ENCODE measurements at regions not wholly inside any gene's neighbourhood (a gene's known extent, or its start where the extent isn't known, plus 50 kb on each side); places are given as distances from the start of the nearest gene placed in this dataset.

DNA sequence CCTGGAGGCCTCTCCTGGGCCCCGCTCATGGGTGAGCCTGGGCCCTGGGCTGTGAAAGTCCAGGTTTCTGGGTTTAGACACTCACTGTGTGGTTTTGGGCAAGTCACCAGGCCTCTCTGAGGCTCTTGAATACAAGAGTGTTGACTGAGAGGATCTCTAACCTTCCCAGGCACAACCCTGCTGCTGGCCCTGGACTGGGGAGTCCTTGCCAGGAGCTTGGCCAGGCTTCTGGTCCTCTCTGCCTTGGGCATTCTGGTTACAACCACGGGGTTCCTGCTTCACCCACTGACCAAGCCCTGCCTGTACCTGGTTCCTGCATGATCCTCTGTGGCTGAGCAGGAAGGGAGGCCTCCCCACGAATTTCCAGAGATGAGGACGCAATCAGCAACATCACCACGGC lies 63.6 kb upstream of the COL13A1 start:
- no peak for DNase-seq (ENCODE audit: low spot score)
- TF ChIP-seq, protein P1, sequence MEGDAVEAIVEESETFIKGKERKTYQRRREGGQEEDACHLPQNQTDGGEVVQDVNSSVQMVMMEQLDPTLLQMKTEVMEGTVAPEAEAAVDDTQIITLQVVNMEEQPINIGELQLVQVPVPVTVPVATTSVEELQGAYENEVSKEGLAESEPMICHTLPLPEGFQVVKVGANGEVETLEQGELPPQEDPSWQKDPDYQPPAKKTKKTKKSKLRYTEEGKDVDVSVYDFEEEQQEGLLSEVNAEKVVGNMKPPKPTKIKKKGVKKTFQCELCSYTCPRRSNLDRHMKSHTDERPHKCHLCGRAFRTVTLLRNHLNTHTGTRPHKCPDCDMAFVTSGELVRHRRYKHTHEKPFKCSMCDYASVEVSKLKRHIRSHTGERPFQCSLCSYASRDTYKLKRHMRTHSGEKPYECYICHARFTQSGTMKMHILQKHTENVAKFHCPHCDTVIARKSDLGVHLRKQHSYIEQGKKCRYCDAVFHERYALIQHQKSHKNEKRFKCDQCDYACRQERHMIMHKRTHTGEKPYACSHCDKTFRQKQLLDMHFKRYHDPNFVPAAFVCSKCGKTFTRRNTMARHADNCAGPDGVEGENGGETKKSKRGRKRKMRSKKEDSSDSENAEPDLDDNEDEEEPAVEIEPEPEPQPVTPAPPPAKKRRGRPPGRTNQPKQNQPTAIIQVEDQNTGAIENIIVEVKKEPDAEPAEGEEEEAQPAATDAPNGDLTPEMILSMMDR (IDR thresholded peaks at IDR 0.05; ENCODE audit: extremely low read depth, insufficient read depth, missing control alignments), result no peak
- in situ Hi-C loops (cut with MboI; ENCODE audit: low pct_unique_long_range_greater_than_20kb, low sequenced_read_pairs, unreplicated experiment), result no loop called here

DNA sequence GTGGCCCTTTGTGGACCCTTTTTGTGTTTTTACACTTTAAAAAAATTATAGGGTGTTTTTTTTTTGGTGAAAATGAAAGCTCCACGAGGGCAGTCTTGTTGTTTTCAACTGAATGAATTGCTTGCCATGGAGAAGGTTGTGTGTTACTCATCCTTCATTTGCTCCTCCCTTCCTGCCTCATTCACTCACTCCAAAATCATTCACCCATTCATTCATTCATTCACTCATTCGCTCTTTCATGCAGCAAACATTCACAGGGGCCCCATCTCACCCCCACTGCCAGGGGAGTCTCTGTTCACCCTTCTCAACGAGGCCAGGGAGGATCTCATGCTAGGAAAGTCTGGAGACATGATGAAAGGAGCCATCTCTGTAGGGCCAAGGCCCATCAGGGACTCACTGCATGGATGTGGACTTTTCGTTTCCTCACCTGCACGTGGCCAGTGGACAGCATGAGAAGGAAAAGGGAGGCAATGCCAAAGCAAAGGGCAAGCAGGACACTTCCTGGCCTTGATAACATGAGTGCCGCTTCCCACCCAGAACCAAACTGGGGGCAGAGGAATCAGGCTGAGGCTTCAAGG lies 62.8 kb upstream of the COL13A1 start:
- in situ Hi-C loops (cut with MboI; ENCODE audit: low pct_unique_long_range_greater_than_20kb, low sequenced_read_pairs, unreplicated experiment), result no loop called here
- TF ChIP-seq, protein P1 (IDR thresholded peaks at IDR 0.05; ENCODE audit: extremely low read depth, insufficient read depth, missing control alignments), result no peak
- no peak for DNase-seq (ENCODE audit: low spot score)

DNA sequence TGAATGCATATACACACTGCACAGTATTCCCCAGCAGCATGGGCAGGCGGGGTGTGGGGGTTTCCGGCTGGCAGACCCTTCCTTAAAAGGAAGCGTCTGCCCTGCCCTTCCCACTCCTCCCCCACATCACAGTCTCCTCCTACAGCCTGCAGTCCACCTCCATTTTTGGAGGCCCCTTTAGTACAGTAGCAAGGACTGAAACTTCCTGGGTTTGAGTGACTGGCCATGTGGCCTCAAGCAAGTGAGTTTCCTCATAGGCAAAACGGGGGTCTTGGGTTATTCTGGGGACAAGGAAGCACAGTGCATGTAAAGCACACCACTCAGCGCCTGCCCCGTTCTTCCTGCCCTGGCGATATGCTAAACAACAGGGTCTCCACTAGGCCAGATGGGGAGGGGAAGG lies 62.1 kb upstream of the COL13A1 start:
- in situ Hi-C loops (cut with MboI; ENCODE audit: low pct_unique_long_range_greater_than_20kb, low sequenced_read_pairs, unreplicated experiment), result no loop called here
- TF ChIP-seq, protein P1 (IDR thresholded peaks at IDR 0.05; ENCODE audit: extremely low read depth, insufficient read depth, missing control alignments), result no peak
- DNase-seq (ENCODE audit: low spot score), result no peak

- in situ Hi-C loops (cut with MboI; ENCODE audit: low pct_unique_long_range_greater_than_20kb, low sequenced_read_pairs, unreplicated experiment), result no loop called here
- TF ChIP-seq, protein P1 (IDR thresholded peaks at IDR 0.05; ENCODE audit: extremely low read depth, insufficient read depth, missing control alignments), result no peak
- DNase-seq (ENCODE audit: low spot score), result no peak
These were observed 61.6 kb upstream of the COL13A1 start for GRCh38 chr10:69740126-69740525.

DNA sequence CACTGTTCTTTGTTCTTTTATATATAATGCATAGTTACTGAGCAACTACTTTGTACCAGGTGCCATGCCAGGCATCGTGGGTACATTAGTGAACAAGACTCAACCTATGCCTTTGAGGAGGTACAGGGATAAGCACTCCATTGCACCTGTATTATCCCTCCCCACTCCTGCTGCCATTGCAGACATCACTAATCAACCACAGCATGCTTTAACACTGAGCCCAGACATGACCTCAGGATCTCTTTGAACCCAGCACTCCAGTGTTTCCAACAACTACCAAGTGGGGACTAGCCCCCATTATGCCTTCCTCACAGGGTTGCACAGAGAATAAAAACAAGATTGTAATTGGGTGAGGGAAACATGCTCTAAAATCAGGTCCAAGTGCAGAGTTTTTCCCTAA lies 60.5 kb upstream of the COL13A1 start:
- DNase-seq (ENCODE audit: low spot score), result no peak
- in situ Hi-C loops (cut with MboI; ENCODE audit: low pct_unique_long_range_greater_than_20kb, low sequenced_read_pairs, unreplicated experiment), result no loop called here
- TF ChIP-seq, protein P1 (IDR thresholded peaks at IDR 0.05; ENCODE audit: extremely low read depth, insufficient read depth, missing control alignments), result no peak

GRCh38 chr10:69741671-69742355 lies 59.9 kb upstream of the COL13A1 start:
- in situ Hi-C loops (cut with MboI; ENCODE audit: low pct_unique_long_range_greater_than_20kb, low sequenced_read_pairs, unreplicated experiment), result no loop called here
- TF ChIP-seq, protein P1 (IDR thresholded peaks at IDR 0.05; ENCODE audit: extremely low read depth, insufficient read depth, missing control alignments), result no peak

More at GRCh38 chr10:69741671-69742355, 59.9 kb upstream of the COL13A1 start:
- DNase-seq (ENCODE audit: low spot score), result no peak

All from GM13977 (cell line).